GM12878 (cell line): ENCODE measurements at regions not wholly inside any gene's neighbourhood (a gene's known extent, or its start where the extent isn't known, plus 50 kb on each side); places are given as distances from the start of the nearest gene placed in this dataset.

ENCODE experiments used
- ATAC-seq: fragments of 200-7000 bp; cut with Tn5 transposase; 3 replicates; pipeline ENCODE4 v1.9.1; 2020; ENCODE audit warnings: mild to moderate bottlenecking, moderate library complexity
- BruUV-seq: library from RNA; stranded (reverse); fragments of 400-500 nt; replicated peaks from 2 replicates; lab custom pipeline; 2021; lab: Mats Ljungman, UMichigan
- CTCF ChIA-PET: fragments of 300-600 bp; sonication (Branson Sonifier 250); formaldehyde crosslinking; extraction: SDS; loops from one replicate; lab custom pipeline; 2021; ENCODE audit warnings: inconsistent platforms; lab: Yijun Ruan, JAX
- POLR2A ChIA-PET: fragments of 350-600 bp; formaldehyde crosslinking; extraction: SDS; loops from one replicate; lab custom pipeline; 2021; ENCODE audit warnings: inconsistent platforms; lab: Charles Lee
- RAD21 ChIA-PET: fragments of 300-600 bp; sonication (Branson Sonifier 250); formaldehyde crosslinking; loops from one replicate; lab custom pipeline; 2023; ENCODE audit warnings: antibody characterized with exemption; ENCODE audit not compliant: unreplicated experiment; lab: Charles Lee
- SMC1A ChIA-PET: fragments of 300-600 bp; sonication (Branson Sonifier 250); formaldehyde crosslinking; loops from one replicate; lab custom pipeline; 2023; ENCODE audit not compliant: unreplicated experiment, uncharacterized antibody; lab: Charles Lee
- DNase-seq: peaks from one replicate; pipeline ENCODE4 v3.0.0-alpha.2; 2011; ENCODE audit warnings: low read depth, low spot score
- FAIRE-seq: peaks from 3 replicates; lab custom pipeline; 2011; peaks lifted over from hg19 to GRCh38; lab: Jason Lieb, UNC
- H2AFZ ChIP-seq: 2 replicates; pipeline ENCODE4 v1.6.0; 2011; ENCODE audit warnings: low read depth, low read length, control low read depth; ENCODE audit not compliant: control insufficient read depth
- H3K27ac ChIP-seq: 2 replicates; pipeline ENCODE4 v1.5.1; 2011; ENCODE audit warnings: control low read depth; ENCODE audit not compliant: control insufficient read depth, insufficient read depth
- H3K27me3 ChIP-seq, 2 experiments: replicated peaks in 1 of 2; 2 replicates each; pipeline versions ENCODE4 v1.6.0 to v1.6.1; 2011; ENCODE audit warnings: low read length in 1 of 2; ENCODE audit not compliant: control insufficient read depth in 2 of 2, insufficient read depth in 2 of 2
- H3K36me3 ChIP-seq, 2 experiments: 2 replicates each; pipeline ENCODE4 v1.5.1; 2011; ENCODE audit warnings: low read length in 1 of 2; ENCODE audit not compliant: control insufficient read depth in 2 of 2, insufficient read depth in 2 of 2
- H3K4me1 ChIP-seq: 2 replicates; pipeline ENCODE4 v1.6.1; 2011; ENCODE audit warnings: mild to moderate bottlenecking, low read length, moderate library complexity, mixed read lengths; ENCODE audit not compliant: control insufficient read depth, insufficient read depth
- H3K4me2 ChIP-seq: 2 replicates; pipeline ENCODE4 v1.6.0; 2011; ENCODE audit warnings: control low read depth; ENCODE audit not compliant: control insufficient read depth, insufficient read depth
- H3K4me3 ChIP-seq: fragments of 200-600 bp; sonication (generic); 2 replicates; pipeline ENCODE4 v1.5.1; 2016
- H3K79me2 ChIP-seq: 2 replicates; pipeline ENCODE4 v1.6.0; 2011; ENCODE audit warnings: low read length; ENCODE audit not compliant: control insufficient read depth, insufficient read depth
- H3K9ac ChIP-seq: 2 replicates; pipeline ENCODE4 v1.8.0; 2011; ENCODE audit warnings: low read length, control low read depth, mixed read lengths; ENCODE audit not compliant: control insufficient read depth, insufficient read depth
- H3K9me3 ChIP-seq: replicated peaks from 3 replicates; pipeline ENCODE4 v1.5.1; 2011; ENCODE audit warnings: mild to moderate bottlenecking, low read length; ENCODE audit not compliant: control insufficient read depth, insufficient read depth
- H4K20me1 ChIP-seq: 2 replicates; pipeline ENCODE4 v1.6.0; 2011; ENCODE audit not compliant: control insufficient read depth, insufficient read depth
- CREB1 ChIP-seq: IDR thresholded peaks from 2 replicates; pipeline ENCODE4 v1.6.1; 2012; ENCODE audit warnings: low read depth, mild to moderate bottlenecking, inconsistent platforms
- CTCF ChIP-seq, 3 experiments: IDR thresholded peaks in 2 of 3; conservative IDR thresholded peaks in 1 of 3; 2 replicates each; pipeline ENCODE4 v1.5.1; 2011; ENCODE audit warnings: low read depth in 3 of 3, low read length in 3 of 3, mild to moderate bottlenecking in 3 of 3, control low read depth in 2 of 3, moderate library complexity in 2 of 3, inconsistent platforms in 1 of 3, mixed read lengths in 1 of 3; ENCODE audit not compliant: control insufficient read depth in 2 of 3, insufficient read depth in 1 of 3; ENCODE audit errors: extremely low read depth in 1 of 3
- ELK1 ChIP-seq: IDR thresholded peaks from 2 replicates; pipeline ENCODE4 v1.6.1; 2012; ENCODE audit warnings: low read depth, low read length, improper control_type of control experiment
- FOXM1 ChIP-seq: IDR thresholded peaks from 2 replicates; pipeline ENCODE4 v1.6.1; 2012; ENCODE audit warnings: low read depth, mild to moderate bottlenecking, inconsistent platforms, low read length, moderate library complexity
- NFYA ChIP-seq: IDR thresholded peaks from 2 replicates; pipeline ENCODE4 v1.6.1; 2011; ENCODE audit warnings: low read depth, mild to moderate bottlenecking, low read length, improper control_type of control experiment, borderline replicate concordance
- PAX8 ChIP-seq: fragments of 450-650 bp; IDR thresholded peaks from 2 replicates; pipeline ENCODE4 v1.6.1; 2017; ENCODE audit warnings: mild to moderate bottlenecking, moderate library complexity
- RELA ChIP-seq: fragments of 450-650 bp; IDR thresholded peaks from 2 replicates; pipeline ENCODE4 v1.8.0; 2014; ENCODE audit warnings: borderline replicate concordance; ENCODE audit not compliant: partially characterized antibody
- STAT1 ChIP-seq: fragments of 450-650 bp; conservative IDR thresholded peaks from 2 replicates; pipeline ENCODE4 v1.6.1; 2014; ENCODE audit warnings: antibody characterized with exemption, mild to moderate bottlenecking
- ZBTB33 ChIP-seq: fragments of 450-650 bp; IDR thresholded peaks from 2 replicates; pipeline ENCODE4 v1.6.1; 2017; ENCODE audit warnings: mild to moderate bottlenecking
- WGBS: methylation state at CpG from one replicate; pipeline ENCODE4 v1.1.6; 2016; ENCODE audit warnings: low lambda C conversion rate; ENCODE audit not compliant: insufficient replicate concordance, insufficient coverage; ENCODE audit errors: missing lambda C conversion rate; 5-methylcytosine and 5-hydroxymethylcytosine counted together
- in situ Hi-C: fragments of 300-500 bp; cut with MboI; formaldehyde crosslinking; loops from 9 replicates; pipeline ENCODE4 v1.14.3; 2018; ENCODE audit warnings: mixed read lengths
- intact Hi-C: fragments of 100-400 bp; cut with micrococcal nuclease; formaldehyde crosslinking; loops from one replicate; pipeline ENCODE4 v1.14.2; 2022; ENCODE audit not compliant: unreplicated experiment

- ATAC-seq (no peak), FAIRE-seq (no peak), DNase-seq (no peak)
- H3K4me3 ChIP-seq: no peak overlapping the region
- H3K79me2 ChIP-seq: no peaks in the 10 kb centered on the region
- H3K27me3 ChIP-seq: no peaks in the 10 kb centered on the region
- H3K27ac ChIP-seq: no peak overlapping the region
- H3K9ac ChIP-seq: no peak overlapping the region
- intact Hi-C loops: no loop called here
- CTCF ChIA-PET: no interaction called here
- no peaks in the 10 kb centered on the region for H3K9me3 ChIP-seq
- BruUV-seq: no TSS peak
- POLR2A ChIA-PET: no interaction called here
- no peak overlapping the region for H3K4me2 ChIP-seq
- in situ Hi-C loops: no loop called here
- no peak overlapping the region for H2AFZ ChIP-seq
- SMC1A ChIA-PET: no interaction called here
- H3K4me1 ChIP-seq: no peaks in the 10 kb centered on the region
- RAD21 ChIA-PET: no interaction called here
- no peak for TF ChIP-seq ZBTB33
- TF ChIP-seq RELA: no peak
- no peak for TF ChIP-seq ELK1
- no peak for TF ChIP-seq FOXM1
- TF ChIP-seq PAX8: no peak
- no peak for TF ChIP-seq NFYA
- TF ChIP-seq CREB1: no peak
- no peak for TF ChIP-seq STAT1
- TF ChIP-seq CTCF (IDR thresholded peaks at IDR 0.05 in 2 of 3, conservative IDR thresholded peaks at IDR 0.05 in 1 of 3; ENCODE audit: control insufficient read depth in 2 of 3, extremely low read depth in 1 of 3, insufficient read depth in 1 of 3, low read depth in 3 of 3, low read length in 3 of 3): no peak
- no peaks in the 10 kb centered on the region for H4K20me1 ChIP-seq
- WGBS: 39% methylated on average over 3 of the region's 3 CpGs
- no peaks in the 10 kb centered on the region for H3K36me3 ChIP-seq
These were observed 391.6 kb downstream of the PMP22 start for GRCh38 chr17:14873540-14873939.
